Renal cortex interstitium (tissue), 11 donors: ENCODE measurements at regions not wholly inside any gene's neighbourhood (a gene's known extent, or its start where the extent isn't known, plus 50 kb on each side); places are given as distances from the start of the nearest gene placed in this dataset.

Experiments
- DNase-seq, 11 donors: peaks; one replicate each; pipeline ENCODE4 v3.0.0-alpha.2; 2013; ENCODE audit warnings: low read depth in 9 of 11, low spot score in 4 of 11; ENCODE audit errors: extremely low read depth in 1 of 11

- no peak for DNase-seq
Measured at GRCh38 chr3:147900851-147901250, 491.7 kb downstream of the ZIC1 start.

DNA sequence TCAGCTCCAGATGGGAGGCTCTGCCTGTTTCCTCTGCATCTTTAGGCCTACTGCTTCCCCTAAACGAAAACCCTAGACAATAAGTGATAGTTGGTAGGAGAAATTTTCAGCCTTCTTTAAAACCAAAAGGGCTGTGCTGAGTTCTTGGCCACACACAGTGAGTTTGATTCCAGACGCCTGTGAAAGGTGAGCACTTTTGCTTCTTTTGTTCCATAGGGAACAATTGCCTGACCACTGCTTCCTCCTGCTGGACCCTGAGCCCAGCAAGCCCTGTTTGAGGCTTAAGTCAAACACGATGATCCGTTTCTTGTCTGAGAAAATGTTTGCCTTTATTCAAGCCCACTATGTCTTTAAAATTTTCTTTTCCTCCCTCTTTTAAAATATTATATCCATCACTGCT is 493.9 kb downstream of the ZIC1 start:
- DNase-seq, result no peak

DNA sequence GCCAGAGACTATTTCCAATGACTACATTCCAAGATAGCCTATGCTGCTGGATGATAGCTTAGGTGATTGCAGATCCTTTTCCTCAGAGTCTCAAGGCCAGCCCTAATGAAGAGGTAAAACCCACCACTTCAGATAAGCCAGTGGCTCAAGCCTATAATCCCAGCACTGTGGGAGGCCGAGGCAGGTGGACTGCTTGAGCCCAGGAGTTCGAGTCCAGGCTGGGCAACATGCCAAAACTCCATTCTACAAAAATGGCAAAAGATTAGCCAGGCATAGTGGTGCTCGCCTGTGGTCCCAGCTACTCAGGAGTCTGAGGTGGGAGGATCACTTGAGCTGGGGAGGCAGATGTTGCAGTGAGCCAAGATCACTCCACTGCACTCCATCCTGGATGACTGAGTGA is 495.3 kb downstream of the ZIC1 start:
- DNase-seq, result no peak

- no peak for DNase-seq
Measured at GRCh38 chr3:147906285-147906684, 497.1 kb downstream of the ZIC1 start.

GRCh38 chr3:147914532-147914931 is 505.4 kb downstream of the ZIC1 start:
- no peak for DNase-seq

DNA sequence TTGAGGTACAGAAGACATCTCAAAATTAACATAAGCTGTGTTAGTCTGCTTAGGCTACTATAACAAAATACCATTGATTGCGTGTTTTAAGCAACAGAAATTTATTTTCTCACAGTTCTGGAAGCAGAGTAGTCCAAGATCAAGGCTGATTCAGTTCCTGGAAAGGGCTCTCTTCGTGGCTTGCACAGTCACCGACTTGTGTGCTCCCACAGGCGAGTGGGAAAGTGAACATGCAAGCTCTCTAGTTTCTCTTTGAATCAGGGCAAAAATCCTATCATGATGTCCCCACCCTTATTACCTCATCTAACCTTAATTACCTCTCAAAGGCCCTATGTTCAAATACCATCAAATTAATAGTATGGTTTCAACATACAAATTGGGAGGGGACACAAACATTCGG is 505.9 kb downstream of the ZIC1 start:
- no peak for DNase-seq

DNA sequence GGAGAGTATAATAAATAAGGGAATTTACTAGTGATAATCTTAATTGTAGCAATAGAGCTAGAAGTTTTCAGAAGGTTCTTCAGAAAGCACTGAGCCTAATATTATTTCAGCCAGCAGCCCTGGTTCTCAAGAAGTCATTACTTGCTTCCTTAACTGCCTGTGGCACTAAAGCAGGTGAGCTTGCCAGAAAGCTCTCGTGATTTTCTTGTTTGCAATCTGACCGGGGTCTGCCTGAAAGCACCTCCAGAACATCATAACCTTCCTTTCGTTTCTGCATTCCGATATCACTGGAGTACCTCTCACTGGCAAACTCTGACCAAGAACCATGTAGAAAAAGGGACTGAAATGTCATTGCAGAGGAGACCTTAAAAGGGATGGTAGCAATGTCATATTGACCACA is 510.3 kb downstream of the ZIC1 start:
- no peak for DNase-seq

- DNase-seq, result no peak
Measured at GRCh38 chr3:147921051-147921450, 511.9 kb downstream of the ZIC1 start.

- DNase-seq, result no peak
Measured at GRCh38 chr3:147924755-147925154, 515.6 kb downstream of the ZIC1 start.

- DNase-seq, result no peak
Measured at GRCh38 chr3:147925272-147925671, 516.1 kb downstream of the ZIC1 start.

GRCh38 chr3:147930232-147930807 is 521.2 kb downstream of the ZIC1 start:
- DNase-seq, result peak in 6 of 11 donors; percentile 13 to 43 (median 28)

DNA sequence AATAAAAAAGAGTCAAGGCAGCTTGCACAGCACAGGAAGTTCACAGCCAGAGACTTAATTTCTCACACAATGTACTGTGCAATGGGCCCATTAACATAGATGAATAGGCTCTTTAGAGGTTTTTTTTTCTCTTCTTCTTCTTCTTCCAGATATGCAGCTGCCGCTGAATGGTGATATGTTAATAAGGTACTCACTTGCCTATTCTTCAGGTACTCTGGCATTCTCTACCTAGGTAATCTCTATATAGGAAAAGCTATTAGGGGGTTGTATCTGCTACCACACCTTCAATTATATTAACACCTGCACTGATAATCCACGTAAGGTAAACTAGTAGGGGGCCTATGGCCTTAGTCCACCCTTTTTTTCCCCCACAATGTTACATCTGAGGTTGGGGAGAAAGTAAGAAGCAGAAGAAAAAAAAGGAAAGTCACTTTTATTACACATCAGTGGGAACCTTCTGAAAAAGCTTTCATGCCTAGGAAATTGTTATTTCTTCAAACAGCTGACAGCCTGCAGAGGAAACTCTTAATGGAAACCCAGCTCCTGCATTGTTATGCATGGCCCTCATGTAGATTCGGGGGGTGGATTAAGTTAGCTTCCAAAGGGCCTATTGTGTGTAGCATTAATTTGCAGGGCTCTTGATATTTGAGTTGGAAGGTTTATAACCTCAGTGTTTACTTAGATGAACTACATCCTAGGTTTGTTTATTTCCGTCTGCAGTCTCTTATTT is 525.5 kb downstream of the ZIC1 start:
- no peak for DNase-seq

- no peak for DNase-seq
Measured at GRCh38 chr3:147937341-147937740, 528.2 kb downstream of the ZIC1 start.

DNA sequence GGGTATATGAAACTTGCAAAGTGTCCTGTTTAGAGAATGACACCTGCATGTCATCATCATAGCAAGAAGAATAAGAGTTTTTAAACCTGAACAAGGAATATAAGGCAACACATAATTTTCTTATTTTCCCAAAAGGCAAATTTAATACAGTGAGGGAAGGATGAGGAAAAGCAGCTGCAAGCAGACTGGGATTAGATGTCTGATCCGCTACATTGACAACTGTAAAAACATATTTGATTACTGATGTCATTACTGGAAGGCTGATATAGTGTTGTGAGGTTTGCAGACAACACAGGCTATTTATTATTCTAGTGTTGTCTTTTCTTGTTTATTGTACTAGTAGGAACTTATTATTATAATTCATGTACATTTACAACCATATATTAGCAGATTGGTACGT is 528.7 kb downstream of the ZIC1 start:
- no peak for DNase-seq

- DNase-seq, result no peak
Measured at GRCh38 chr3:147939425-147939824, 530.3 kb downstream of the ZIC1 start.

- no peak for DNase-seq
Measured at GRCh38 chr3:147939839-147940238, 530.7 kb downstream of the ZIC1 start.

DNA sequence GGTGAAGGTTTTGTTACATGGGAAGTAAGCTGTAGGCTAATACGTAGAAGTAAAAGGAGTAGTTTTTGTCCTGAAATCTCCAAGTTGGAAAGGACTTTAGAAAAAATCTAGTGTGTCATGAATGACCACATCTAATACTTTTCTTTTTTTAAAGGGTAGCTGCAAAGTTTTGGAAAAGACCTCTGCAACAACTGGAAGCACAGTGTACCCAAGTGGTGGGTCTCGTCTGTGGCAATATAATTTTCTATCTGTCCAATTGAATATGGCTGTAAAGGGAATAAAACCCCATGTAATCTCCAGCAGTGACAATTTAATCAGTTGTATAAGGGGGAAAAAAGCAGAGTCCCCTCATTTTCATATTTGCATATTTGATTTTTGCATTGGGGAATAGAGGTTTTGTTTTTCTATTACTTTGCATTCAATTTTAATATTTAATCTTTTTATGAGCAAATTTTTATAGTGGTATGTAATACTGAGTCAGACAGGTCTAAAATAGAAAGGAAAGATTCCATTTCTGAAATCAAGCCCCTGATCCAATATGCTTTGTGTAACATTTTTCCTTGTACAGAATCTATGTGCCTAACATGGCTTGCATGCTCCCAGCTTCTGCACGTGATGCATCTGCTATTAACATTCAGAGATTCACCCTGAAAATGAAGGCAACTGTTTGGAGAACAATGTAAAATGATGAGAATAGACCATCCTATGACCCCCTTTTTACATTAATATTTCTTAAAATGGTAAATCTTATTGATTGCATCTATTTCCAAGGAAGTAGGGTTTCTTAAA is 531.4 kb downstream of the ZIC1 start:
- no peak for DNase-seq

DNA sequence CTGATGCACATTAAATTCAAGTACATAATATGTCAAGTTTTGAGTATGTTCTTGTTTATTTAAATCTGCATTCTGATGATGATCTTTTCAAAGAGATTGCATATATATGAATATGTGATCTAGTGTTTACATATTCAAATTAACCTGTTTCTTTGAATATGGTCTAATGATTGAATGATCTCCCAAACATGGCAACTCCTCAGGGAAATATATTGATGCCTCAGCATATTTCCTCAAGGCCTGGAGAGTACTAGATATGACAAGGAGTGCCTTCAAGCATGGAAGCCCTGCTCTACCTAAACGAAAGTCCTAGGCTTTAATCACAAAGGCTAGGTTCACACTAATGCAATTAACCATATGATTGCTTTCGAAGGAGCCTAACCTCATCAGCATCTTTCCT is 532.8 kb downstream of the ZIC1 start:
- no peak for DNase-seq

GRCh38 chr3:147943265-147943945 is 534.2 kb downstream of the ZIC1 start:
- DNase-seq, result no peak
